ENCODE measurements at regions not wholly inside any gene's neighbourhood (a gene's known extent, or its start where the extent isn't known, plus 50 kb on each side); places are given as distances from the start of the nearest gene placed in this dataset.

- H3K27ac ChIP-seq = peak overlapping the region; percentile 74
- DNase-seq (ENCODE audit: low read depth in 1 of 2, low spot score in 2 of 2) = peak in 1 of 2 experiments; percentile 50
- H3K4me3 ChIP-seq = no peak overlapping the region
These were observed 289.3 kb downstream of the BCOR start for GRCh38 chrX:39808471-39808917.

GRCh38 chrX:39809331-39809730 lies 288.4 kb downstream of the BCOR start:
- Histone ChIP-seq H3K27ac (peak overlapping the region; percentile 74), H3K4me3 (no peak overlapping the region), H3K9me3 (replicated peaks) (no peaks in the 10 kb centered on the region), H3K4me1 (replicated peaks) (peaks cover 23% of the 10 kb centered on the region), H3K36me3 (no peaks in the 10 kb centered on the region), H3K27me3 (replicated peaks) (no peaks in the 10 kb centered on the region)
- no peak for DNase-seq (ENCODE audit: low read depth in 1 of 2, low spot score in 2 of 2)

More at GRCh38 chrX:39808471-39808917, 289.3 kb downstream of the BCOR start:
- no peaks in the 10 kb centered on the region for H3K27me3 ChIP-seq (replicated peaks)
- H3K9me3 ChIP-seq (replicated peaks) = no peaks in the 10 kb centered on the region
- H3K36me3 ChIP-seq = no peaks in the 10 kb centered on the region
- H3K4me1 ChIP-seq (replicated peaks) = peaks cover 23% of the 10 kb centered on the region

- Histone ChIP-seq H3K4me1 (replicated peaks) (peaks cover 31% of the 10 kb centered on the region), H3K36me3 (no peaks in the 10 kb centered on the region), H3K27me3 (replicated peaks) (no peaks in the 10 kb centered on the region), H3K9me3 (replicated peaks) (no peaks in the 10 kb centered on the region), H3K4me3 (no peak overlapping the region), H3K27ac (no peak overlapping the region)
- DNase-seq (ENCODE audit: low read depth in 1 of 2, low spot score in 2 of 2) = no peak
These were observed 286.9 kb downstream of the BCOR start for GRCh38 chrX:39810901-39811300.

GRCh38 chrX:39811376-39811775 lies 286.4 kb downstream of the BCOR start:
- H3K27me3 ChIP-seq (replicated peaks) = no peaks in the 10 kb centered on the region
- DNase-seq (ENCODE audit: low read depth in 1 of 2, low spot score in 2 of 2) = no peak
- H3K4me3 ChIP-seq = no peak overlapping the region
- H3K9me3 ChIP-seq (replicated peaks) = no peaks in the 10 kb centered on the region
- no peaks in the 10 kb centered on the region for H3K36me3 ChIP-seq
- H3K27ac ChIP-seq = no peak overlapping the region
- H3K4me1 ChIP-seq (replicated peaks) = peaks cover 35% of the 10 kb centered on the region

GRCh38 chrX:39813631-39814277 lies 284.0 kb downstream of the BCOR start:
- H3K9me3 ChIP-seq (replicated peaks) = no peaks in the 10 kb centered on the region
- H3K4me1 ChIP-seq (replicated peaks) = peaks cover 42% of the 10 kb centered on the region
- DNase-seq (ENCODE audit: low read depth in 1 of 2, low spot score in 2 of 2) = no peak
- H3K27me3 ChIP-seq (replicated peaks) = no peaks in the 10 kb centered on the region
- H3K27ac ChIP-seq = no peak overlapping the region
- H3K36me3 ChIP-seq = no peaks in the 10 kb centered on the region
- no peak overlapping the region for H3K4me3 ChIP-seq

- H3K27ac ChIP-seq = no peak overlapping the region
- peaks cover 36% of the 10 kb centered on the region for H3K4me1 ChIP-seq (replicated peaks)
These were observed 283.4 kb downstream of the BCOR start for GRCh38 chrX:39814391-39814790.

GRCh38 chrX:39815631-39816030 lies 282.1 kb downstream of the BCOR start:
- Histone ChIP-seq H3K4me3 (no peak overlapping the region), H3K9me3 (replicated peaks) (no peaks in the 10 kb centered on the region), H3K27me3 (replicated peaks) (no peaks in the 10 kb centered on the region), H3K36me3 (no peaks in the 10 kb centered on the region), H3K27ac (no peak overlapping the region), H3K4me1 (replicated peaks) (peaks cover 31% of the 10 kb centered on the region)
- DNase-seq (ENCODE audit: low read depth in 1 of 2, low spot score in 2 of 2) = peak; percentile 56 to 57

More at GRCh38 chrX:39814391-39814790, 283.4 kb downstream of the BCOR start:
- Histone ChIP-seq H3K36me3 (no peaks in the 10 kb centered on the region), H3K27me3 (replicated peaks) (no peaks in the 10 kb centered on the region), H3K4me3 (no peak overlapping the region), H3K9me3 (replicated peaks) (no peaks in the 10 kb centered on the region)
- peak in 1 of 2 experiments; percentile 19 for DNase-seq (ENCODE audit: low read depth in 1 of 2, low spot score in 2 of 2)

GRCh38 chrX:39816871-39817731 lies 280.7 kb downstream of the BCOR start:
- Histone ChIP-seq H3K4me1 (replicated peaks) (peaks cover 31% of the 10 kb centered on the region), H3K27me3 (replicated peaks) (no peaks in the 10 kb centered on the region), H3K27ac (peak overlapping the region; percentile 72), H3K9me3 (replicated peaks) (no peaks in the 10 kb centered on the region), H3K4me3 (peak overlapping the region; percentile 12; the same call in 1 of the 2 replicates), H3K36me3 (no peaks in the 10 kb centered on the region)
- peak in 1 of 2 experiments; percentile 63 for DNase-seq (ENCODE audit: low read depth in 1 of 2, low spot score in 2 of 2)

GRCh38 chrX:39817754-39818470 lies 279.8 kb downstream of the BCOR start:
- Histone ChIP-seq H3K4me3 (no peak overlapping the region), H3K27ac (no peak overlapping the region), H3K27me3 (replicated peaks) (no peaks in the 10 kb centered on the region), H3K9me3 (replicated peaks) (no peaks in the 10 kb centered on the region), H3K36me3 (no peaks in the 10 kb centered on the region), H3K4me1 (replicated peaks) (peaks cover 31% of the 10 kb centered on the region)
- DNase-seq (ENCODE audit: low read depth in 1 of 2, low spot score in 2 of 2) = no peak

GRCh38 chrX:39818750-39819149 lies 279.0 kb downstream of the BCOR start:
- Histone ChIP-seq H3K4me1 (replicated peaks) (peaks cover 31% of the 10 kb centered on the region), H3K4me3 (no peak overlapping the region), H3K27me3 (replicated peaks) (no peaks in the 10 kb centered on the region), H3K27ac (no peak overlapping the region), H3K36me3 (no peaks in the 10 kb centered on the region), H3K9me3 (replicated peaks) (no peaks in the 10 kb centered on the region)
- no peak for DNase-seq (ENCODE audit: low read depth in 1 of 2, low spot score in 2 of 2)

GRCh38 chrX:39819921-39820849 lies 277.6 kb downstream of the BCOR start:
- Histone ChIP-seq H3K4me3 (peak overlapping the region; percentile 41), H3K36me3 (no peaks in the 10 kb centered on the region), H3K27me3 (replicated peaks) (no peaks in the 10 kb centered on the region), H3K4me1 (replicated peaks) (peaks cover 31% of the 10 kb centered on the region), H3K9me3 (replicated peaks) (no peaks in the 10 kb centered on the region), H3K27ac (no peak overlapping the region)
- no peak for DNase-seq (ENCODE audit: low read depth in 1 of 2, low spot score in 2 of 2)

GRCh38 chrX:39820938-39821708 lies 276.6 kb downstream of the BCOR start:
- no peaks in the 10 kb centered on the region for H3K27me3 ChIP-seq (replicated peaks)
- peak in 1 of 2 experiments; percentile 31 for DNase-seq (ENCODE audit: low read depth in 1 of 2, low spot score in 2 of 2)
- peaks cover 21% of the 10 kb centered on the region for H3K4me1 ChIP-seq (replicated peaks)
- H3K27ac ChIP-seq = peak overlapping the region; percentile 34
- no peaks in the 10 kb centered on the region for H3K36me3 ChIP-seq
- peak overlapping the region; percentile 41 for H3K4me3 ChIP-seq
- no peaks in the 10 kb centered on the region for H3K9me3 ChIP-seq (replicated peaks)

Measured in SJSA1 (cell line).